SK-N-SH (cell line): ENCODE measurements at regions not wholly inside any gene's neighbourhood (a gene's known extent, or its start where the extent isn't known, plus 50 kb on each side); places are given as distances from the start of the nearest gene placed in this dataset.

Experiments
- CTCF ChIA-PET: fragments of 300-600, 350-600 bp; formaldehyde crosslinking; extraction: SDS; loops from one replicate; lab custom pipeline; 2021; lab: Yijun Ruan, JAX
- POLR2A ChIA-PET: fragments of 350-600 bp; sonication (Branson Sonifier 250); formaldehyde crosslinking; extraction: SDS; loops from one replicate; lab custom pipeline; 2020; ENCODE audit warnings: antibody characterized with exemption, inconsistent platforms; lab: Yijun Ruan, JAX
- DNase-seq: peaks from one replicate; pipeline ENCODE4 v3.0.0; 2012
- H2AFZ ChIP-seq: fragments of 200-600 bp; sonication (generic); 2 replicates; pipeline ENCODE4 v1.8.1; 2016; ENCODE audit warnings: antibody characterized with exemption, mild to moderate bottlenecking, low read depth
- H3F3A ChIP-seq: fragments of 200-600 bp; sonication (generic); replicated peaks from 2 replicates; pipeline ENCODE3; 2016; ENCODE audit warnings: antibody characterized with exemption, mild to moderate bottlenecking; ENCODE audit not compliant: insufficient read depth
- H3K27ac ChIP-seq, 2 experiments: fragments of 200-500 bp in 1 of 2; fragments of 200-600 bp in 1 of 2; sonication (Bioruptor generic) in 1 of 2; sonication (generic), shearing (Covaris generic) in 1 of 2; 2 replicates each; pipeline versions ENCODE4 v1.5.1 to v1.6.1; 2014 to 2016; ENCODE audit warnings: low read depth in 2 of 2, inconsistent platforms in 1 of 2, low read length in 1 of 2, mild to moderate bottlenecking in 1 of 2, mixed read lengths in 1 of 2
- H3K27me3 ChIP-seq: fragments of 200-600 bp; sonication (generic), shearing (Covaris generic); 2 replicates; pipeline ENCODE4 v1.6.1; 2016; ENCODE audit warnings: mixed run types; ENCODE audit not compliant: insufficient read depth
- H3K36me3 ChIP-seq, 2 experiments: fragments of 200-500 bp in 1 of 2; fragments of 200-600 bp in 1 of 2; sonication (Bioruptor generic) in 1 of 2; sonication (generic) in 1 of 2; replicated peaks in 1 of 2; 2 replicates each; pipeline versions ENCODE3 to v1.5.1; 2014 to 2016; ENCODE audit warnings: low read length in 1 of 2, mild to moderate bottlenecking in 1 of 2; ENCODE audit not compliant: insufficient read depth in 2 of 2, control insufficient read depth in 1 of 2
- H3K4me1 ChIP-seq, 2 experiments: fragments of 200-500 bp in 1 of 2; fragments of 200-600 bp in 1 of 2; sonication (Bioruptor generic) in 1 of 2; sonication (generic), shearing (Covaris generic) in 1 of 2; 2 replicates each; pipeline versions ENCODE4 v1.5.1 to v1.6.1; 2014 to 2016; ENCODE audit warnings: low read depth in 1 of 2, low read length in 1 of 2, mixed run types in 1 of 2; ENCODE audit not compliant: insufficient read depth in 2 of 2, control insufficient read depth in 1 of 2
- H3K4me2 ChIP-seq: fragments of 200-600 bp; sonication (generic), shearing (Covaris generic); 2 replicates; pipeline ENCODE4 v1.6.1; 2017; ENCODE audit warnings: mixed run types
- H3K4me3 ChIP-seq, 2 experiments: fragments of 200-500 bp in 1 of 2; fragments of 200-600 bp in 1 of 2; sonication (Bioruptor generic) in 1 of 2; sonication (generic), shearing (Covaris generic) in 1 of 2; 2 replicates each; pipeline versions ENCODE4 v1.5.1 to v1.8.1; 2014 to 2016; ENCODE audit warnings: low read depth in 2 of 2, inconsistent platforms in 1 of 2, low read length in 1 of 2, mild to moderate bottlenecking in 1 of 2, mixed read lengths in 1 of 2, moderate library complexity in 1 of 2
- H3K79me2 ChIP-seq: fragments of 200-600 bp; sonication (generic); 2 replicates; pipeline ENCODE4 v1.8.1; 2017; ENCODE audit warnings: mild to moderate bottlenecking; ENCODE audit not compliant: insufficient read depth
- H3K9ac ChIP-seq: fragments of 200-600 bp; sonication (generic); 2 replicates; pipeline ENCODE4 v1.6.1; 2017; ENCODE audit warnings: mixed run types
- H3K9me2 ChIP-seq: fragments of 200-600 bp; sonication (generic); 2 replicates; pipeline ENCODE4 v1.6.1; 2017; ENCODE audit warnings: mixed run types
- H3K9me3 ChIP-seq: fragments of 200-600 bp; sonication (generic); 2 replicates; pipeline ENCODE4 v1.6.1; 2017; ENCODE audit warnings: mixed run types, mild to moderate bottlenecking, moderate library complexity
- H4K20me1 ChIP-seq: fragments of 200-600 bp; sonication (generic); 2 replicates; pipeline ENCODE4 v1.6.1; 2017; ENCODE audit warnings: mild to moderate bottlenecking, mixed run types; ENCODE audit not compliant: insufficient read depth
- EZH2phosphoT487 ChIP-seq: fragments of 200-600 bp; sonication (generic); IDR thresholded peaks from 2 replicates; pipeline ENCODE4 v1.6.1; 2017; ENCODE audit warnings: low read depth, mixed run types, mild to moderate bottlenecking, antibody characterized with exemption, moderate library complexity, borderline replicate concordance
- FOSL2 ChIP-seq: IDR thresholded peaks from 2 replicates; pipeline ENCODE4 v1.4.0; 2012; ENCODE audit warnings: low read depth, mild to moderate bottlenecking, moderate library complexity, borderline replicate concordance
- IRF3 ChIP-seq: fragments of 150-350 bp; IDR thresholded peaks from 2 replicates; pipeline ENCODE4 v1.6.1; 2016; ENCODE audit warnings: mild to moderate bottlenecking, low read depth, low read length
- MXI1 ChIP-seq: IDR thresholded peaks from 2 replicates; pipeline ENCODE4 v1.6.1; 2012; ENCODE audit warnings: mild to moderate bottlenecking, low read depth, low read length, improper control_type of control experiment
- NFIC ChIP-seq: IDR thresholded peaks from 2 replicates; pipeline ENCODE4 v1.4.0; 2012; ENCODE audit warnings: borderline replicate concordance
- NRF1 ChIP-seq: IDR thresholded peaks from 2 replicates; pipeline ENCODE4 v1.6.1; 2012; ENCODE audit warnings: low read depth, mild to moderate bottlenecking, low read length
- PBX3 ChIP-seq: IDR thresholded peaks from 2 replicates; pipeline ENCODE4; 2012
- RXRA ChIP-seq: IDR thresholded peaks from 2 replicates; pipeline ENCODE4 v1.4.0; 2012; ENCODE audit warnings: low read depth, mild to moderate bottlenecking, borderline replicate concordance
- SIN3A ChIP-seq: IDR thresholded peaks from 2 replicates; pipeline ENCODE4 v1.6.1; 2012; ENCODE audit warnings: low read depth, mild to moderate bottlenecking, low read length, moderate library complexity, borderline replicate concordance
- SMC3 ChIP-seq: IDR thresholded peaks from 2 replicates; pipeline ENCODE4 v1.6.1; 2012; ENCODE audit warnings: low read depth, low read length, improper control_type of control experiment
- TAF1 ChIP-seq: IDR thresholded peaks from 2 replicates; pipeline ENCODE4 v1.6.1; 2012; ENCODE audit warnings: low read depth, mild to moderate bottlenecking, low read length, moderate library complexity, borderline replicate concordance
- TEAD4 ChIP-seq: IDR thresholded peaks from 2 replicates; pipeline ENCODE4 v1.4.0; 2012; ENCODE audit warnings: mild to moderate bottlenecking, borderline replicate concordance; ENCODE audit not compliant: insufficient read depth
- YY1 ChIP-seq: IDR thresholded peaks from 2 replicates; pipeline ENCODE4 v1.4.0; 2012; ENCODE audit warnings: low read depth, mild to moderate bottlenecking
- WGBS: methylation state at CpG from one replicate; pipeline ENCODE4 v1.1.6; 2017; ENCODE audit warnings: low lambda C conversion rate; 5-methylcytosine and 5-hydroxymethylcytosine counted together
- TF ChIP-seq, protein P1 (sequence below): IDR thresholded peaks from 2 replicates; pipeline ENCODE4 v1.4.0; 2012; ENCODE audit warnings: low read depth, borderline replicate concordance

- no peaks in the 10 kb centered on the region for H3K36me3 ChIP-seq
- TF ChIP-seq, protein P1, sequence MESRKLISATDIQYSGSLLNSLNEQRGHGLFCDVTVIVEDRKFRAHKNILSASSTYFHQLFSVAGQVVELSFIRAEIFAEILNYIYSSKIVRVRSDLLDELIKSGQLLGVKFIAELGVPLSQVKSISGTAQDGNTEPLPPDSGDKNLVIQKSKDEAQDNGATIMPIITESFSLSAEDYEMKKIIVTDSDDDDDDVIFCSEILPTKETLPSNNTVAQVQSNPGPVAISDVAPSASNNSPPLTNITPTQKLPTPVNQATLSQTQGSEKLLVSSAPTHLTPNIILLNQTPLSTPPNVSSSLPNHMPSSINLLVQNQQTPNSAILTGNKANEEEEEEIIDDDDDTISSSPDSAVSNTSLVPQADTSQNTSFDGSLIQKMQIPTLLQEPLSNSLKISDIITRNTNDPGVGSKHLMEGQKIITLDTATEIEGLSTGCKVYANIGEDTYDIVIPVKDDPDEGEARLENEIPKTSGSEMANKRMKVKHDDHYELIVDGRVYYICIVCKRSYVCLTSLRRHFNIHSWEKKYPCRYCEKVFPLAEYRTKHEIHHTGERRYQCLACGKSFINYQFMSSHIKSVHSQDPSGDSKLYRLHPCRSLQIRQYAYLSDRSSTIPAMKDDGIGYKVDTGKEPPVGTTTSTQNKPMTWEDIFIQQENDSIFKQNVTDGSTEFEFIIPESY, result no peak
- TF ChIP-seq RXRA, result no peak
- no peak for TF ChIP-seq SMC3
- TF ChIP-seq MXI1, result no peak
- TF ChIP-seq YY1, result no peak
- no peak for TF ChIP-seq NRF1
- no peak for TF ChIP-seq FOSL2
- TF ChIP-seq TAF1, result no peak
- no peak for TF ChIP-seq EZH2phosphoT487
- TF ChIP-seq IRF3, result no peak
- no peak for TF ChIP-seq TEAD4
- TF ChIP-seq, all 33 proteins: peak for 0
- Histone ChIP-seq H3K9ac (no peak overlapping the region), H3K9me2 (no peaks in the 10 kb centered on the region), H3K27me3 (no peaks in the 10 kb centered on the region), H3K4me1 (no peaks in the 10 kb centered on the region), H2AFZ (no peak overlapping the region), H3K79me2 (no peaks in the 10 kb centered on the region), H3F3A (no peaks in the 10 kb centered on the region), H4K20me1 (no peaks in the 10 kb centered on the region), H3K9me3 (no peaks in the 10 kb centered on the region), H3K4me3 (no peak overlapping the region), H3K4me2 (no peak overlapping the region), H3K27ac (no peak overlapping the region)
- ChIA-PET POLR2A (no interaction called here), CTCF (no interaction called here)
- 9% methylated on average over 2 of the region's 2 CpGs for WGBS
- DNase-seq, result no peak
These were observed 380.7 kb upstream of the STEAP1 start for GRCh38 chr7:89773611-89774010.

DNA sequence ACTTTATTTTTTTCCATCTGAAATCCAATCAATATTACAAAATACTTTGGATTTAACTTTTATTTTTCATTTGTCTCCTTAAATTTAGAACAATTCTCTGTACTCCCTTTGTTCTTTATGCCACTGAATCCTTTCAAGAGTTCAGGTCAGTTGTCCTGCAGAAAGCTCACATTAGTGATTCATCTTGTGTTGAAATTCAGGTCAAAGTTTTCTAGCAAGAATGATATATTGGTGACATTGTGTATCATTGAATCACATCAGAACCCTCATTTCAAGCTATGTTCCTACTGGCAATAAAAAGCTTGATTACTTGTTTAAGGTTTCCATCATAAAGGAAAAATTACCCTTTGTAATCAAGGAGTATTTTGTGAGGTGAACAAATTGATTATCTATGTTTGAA is 378.8 kb upstream of the STEAP1 start:
- no peak for TF ChIP-seq SIN3A
- no peak for TF ChIP-seq PBX3
- TF ChIP-seq NFIC, result no peak
- no peak for TF ChIP-seq TAF1
- CTCF ChIA-PET, result no interaction called here

More for the DNA sequence above, 378.8 kb upstream of the STEAP1 start:
- H3K9ac ChIP-seq, result no peak overlapping the region
- no peaks in the 10 kb centered on the region for H3K27me3 ChIP-seq
- H3K27ac ChIP-seq, result no peak overlapping the region
- H3K4me2 ChIP-seq, result no peak overlapping the region
- no peak for DNase-seq
- no peaks in the 10 kb centered on the region for H3K9me2 ChIP-seq
- H3K9me3 ChIP-seq, result no peaks in the 10 kb centered on the region
- H4K20me1 ChIP-seq, result no peaks in the 10 kb centered on the region
- H3K79me2 ChIP-seq, result no peaks in the 10 kb centered on the region
- no peaks in the 10 kb centered on the region for H3K36me3 ChIP-seq
- no peaks in the 10 kb centered on the region for H3F3A ChIP-seq
- H2AFZ ChIP-seq, result no peak overlapping the region
- no peaks in the 10 kb centered on the region for H3K4me1 ChIP-seq
- H3K4me3 ChIP-seq, result no peak overlapping the region
- POLR2A ChIA-PET, result no interaction called here
